ENCODE measurements at regions not wholly inside any gene's neighbourhood (a gene's known extent, or its start where the extent isn't known, plus 50 kb on each side); places are given as distances from the start of the nearest gene placed in this dataset.
A peak's percentile ranks its signal among the peaks of the same experiment; 100 is the strongest.
"Not testable (repeated sequence)": the region's sequence is repeated elsewhere in the genome, so short reads cannot be mapped to it uniquely, and the experiment has no call there.

DNA sequence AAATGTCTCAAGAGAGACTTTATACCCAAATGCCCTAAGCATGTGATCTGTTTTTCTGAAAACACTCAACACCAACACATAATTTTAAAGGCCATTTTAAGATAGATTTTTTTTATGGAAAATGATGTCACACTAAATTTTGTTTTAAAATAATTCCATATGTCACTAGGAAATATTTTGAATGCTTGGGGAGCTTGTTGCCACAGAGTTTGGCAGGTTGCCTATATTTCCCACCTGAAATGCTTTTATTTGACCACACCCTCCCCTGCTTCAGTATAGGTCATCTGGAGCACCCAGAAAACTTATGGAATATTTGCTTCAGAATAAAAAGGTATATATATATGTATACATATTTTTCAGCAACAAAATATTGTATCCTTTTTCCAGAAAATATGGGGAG, 180.0 kb upstream of the ANK3 start:
- no peak for DNase-seq (ENCODE audit: low read depth)

DNA sequence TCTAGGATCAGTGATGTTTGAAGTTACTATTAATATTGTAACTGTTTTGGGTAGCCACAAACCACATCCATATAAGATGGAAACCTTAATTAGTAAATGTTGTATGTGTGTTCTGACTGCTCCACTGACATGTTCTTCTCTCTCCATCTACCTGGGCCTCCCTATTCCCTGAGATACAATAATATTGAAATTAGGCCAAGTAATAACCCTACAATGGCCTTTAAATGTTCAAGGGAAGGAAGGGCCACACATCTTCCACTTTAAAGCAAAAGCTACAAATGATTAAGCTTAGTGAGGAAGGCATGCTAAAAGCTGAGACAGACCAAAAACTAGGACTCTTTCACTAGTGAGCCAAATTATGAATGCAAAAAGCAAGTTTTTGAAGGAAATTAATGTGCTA, 176.4 kb upstream of the ANK3 start:
- no peak for DNase-seq (ENCODE audit: low read depth)

DNA sequence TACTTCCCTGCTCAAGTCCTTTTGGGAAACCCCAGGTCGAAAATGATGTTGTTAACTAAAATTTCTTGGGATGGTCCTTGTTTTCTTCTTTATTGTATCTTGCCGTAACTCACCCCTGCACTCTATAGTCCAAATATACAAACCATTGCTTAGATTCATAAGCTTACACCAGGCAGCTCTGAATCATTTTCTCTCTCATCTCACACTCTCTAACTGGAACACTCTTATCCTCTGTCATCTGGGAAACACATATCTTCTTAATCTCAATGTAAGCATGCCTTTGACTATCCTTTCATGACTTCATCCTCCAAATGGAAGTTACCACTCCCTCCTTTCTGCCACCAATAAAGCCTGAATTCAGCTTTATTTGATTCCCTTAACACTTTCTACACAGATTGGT, 175.8 kb upstream of the ANK3 start:
- no peak for DNase-seq (ENCODE audit: low read depth)

DNA sequence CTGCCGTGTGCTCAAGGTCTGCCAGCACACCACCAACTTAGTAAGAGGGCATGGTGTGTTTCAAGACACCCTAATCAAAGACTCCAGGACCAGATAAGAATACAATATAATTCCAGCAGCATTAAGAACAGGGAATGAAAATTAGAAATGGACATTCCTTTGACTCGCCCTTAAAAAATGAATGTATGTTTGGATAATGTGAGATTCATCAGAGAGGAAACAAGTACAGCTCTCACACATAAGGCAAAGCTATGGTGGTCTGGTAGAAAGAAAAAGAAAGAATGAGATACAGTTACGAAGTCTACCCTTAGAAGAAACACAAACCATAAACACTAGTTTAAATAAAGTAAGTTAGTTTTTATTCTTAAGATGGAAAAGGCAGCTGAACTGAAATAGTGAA, 174.8 kb upstream of the ANK3 start:
- DNase-seq (ENCODE audit: low read depth) = no peak

DNA sequence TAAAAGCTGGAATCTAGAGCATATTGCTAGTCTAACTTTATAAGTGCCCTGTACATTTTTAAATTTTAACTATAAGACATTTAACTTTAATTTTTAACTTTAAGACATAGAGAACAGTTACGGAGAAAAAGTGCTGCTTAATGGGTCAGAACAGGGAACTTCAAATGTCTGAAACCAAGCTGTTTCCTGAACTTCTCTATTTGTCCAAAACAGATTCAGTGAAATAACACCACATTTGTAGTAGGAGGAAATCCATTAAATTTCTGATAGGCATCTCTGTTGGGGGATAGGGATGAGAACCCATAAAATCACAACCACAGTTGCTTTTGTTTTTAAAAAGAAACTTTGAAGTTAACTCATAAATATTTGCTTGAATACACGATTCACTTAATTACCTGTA, 170.8 kb upstream of the ANK3 start:
- no peak for DNase-seq (ENCODE audit: low read depth)

DNA sequence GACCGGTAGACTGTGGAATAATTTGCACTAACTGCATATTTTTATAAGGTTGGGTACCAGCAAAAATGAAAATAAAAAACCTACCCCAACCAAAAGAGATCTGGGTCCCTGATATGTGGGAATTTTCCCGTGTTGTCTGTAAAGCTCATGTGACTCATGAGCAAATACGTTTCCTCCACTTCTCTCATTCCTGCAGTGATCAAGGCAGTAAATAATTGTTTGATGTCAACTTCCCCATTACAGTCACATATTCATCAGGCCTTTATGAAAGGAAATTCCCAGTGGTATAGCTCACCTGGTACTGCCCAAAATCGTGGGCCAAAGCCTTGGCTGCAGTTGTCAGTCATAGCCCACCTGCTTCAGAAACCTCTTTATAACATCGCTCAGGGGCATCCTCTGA, 166.0 kb upstream of the ANK3 start:
- DNase-seq (ENCODE audit: low read depth) = no peak

DNA sequence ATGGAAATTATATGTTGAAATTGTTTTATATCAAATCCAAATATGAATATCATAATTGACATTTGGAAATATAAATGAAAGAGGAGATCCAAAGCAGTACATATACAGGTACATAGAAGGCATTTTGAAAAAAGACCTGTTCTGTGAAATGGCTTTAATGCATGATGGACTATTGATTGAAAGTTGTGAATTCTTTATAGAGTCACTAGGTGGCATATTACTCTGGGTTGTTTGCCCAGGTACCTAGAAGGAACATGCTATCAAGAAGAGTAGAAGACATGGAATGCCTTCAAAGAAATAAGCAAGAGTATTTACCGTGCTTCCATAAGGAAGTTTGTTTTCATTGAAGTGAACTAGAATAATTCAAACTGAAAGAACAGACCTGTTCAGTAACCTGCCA, 160.0 kb upstream of the ANK3 start:
- DNase-seq (ENCODE audit: low read depth) = no peak

DNA sequence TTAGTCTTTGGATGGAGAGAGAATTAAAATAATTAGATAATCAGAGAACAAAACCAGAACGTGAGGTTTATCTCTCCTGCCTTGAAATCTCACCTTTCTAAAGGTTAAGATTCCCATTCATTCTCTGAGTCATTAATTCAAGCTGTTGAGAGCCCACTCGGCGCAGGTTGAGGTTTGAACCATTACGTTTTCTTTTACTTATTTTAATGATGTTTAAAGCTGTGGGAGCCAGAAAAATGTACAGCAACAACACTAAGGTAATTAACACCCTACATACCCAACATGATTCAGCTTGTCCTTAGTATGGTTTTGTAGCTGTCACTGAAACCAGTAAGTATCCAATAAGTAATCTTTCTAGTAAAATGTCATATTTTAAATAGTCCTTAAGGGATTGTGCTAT, 153.0 kb upstream of the ANK3 start:
- DNase-seq (ENCODE audit: low read depth) = no peak

DNA sequence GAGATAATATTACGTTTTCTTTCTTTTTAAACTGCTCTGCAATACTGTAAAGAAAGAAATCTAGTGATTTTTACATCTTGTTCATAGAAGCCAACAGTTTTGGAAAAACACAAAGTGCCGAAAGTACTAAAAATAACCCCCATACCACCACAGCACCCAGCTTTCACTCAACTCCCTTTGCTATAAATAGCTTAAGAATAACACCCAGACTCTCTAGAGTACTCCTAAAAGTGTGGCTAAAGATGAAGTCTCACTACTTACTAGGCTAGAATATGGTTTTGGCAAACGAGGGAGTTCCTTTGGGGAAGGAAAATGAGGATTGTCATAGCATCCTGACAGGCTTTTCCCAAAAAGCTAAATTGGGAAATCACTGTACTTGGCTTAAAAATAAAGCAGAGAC, 151.8 kb upstream of the ANK3 start:
- DNase-seq (ENCODE audit: low read depth) = no peak

DNA sequence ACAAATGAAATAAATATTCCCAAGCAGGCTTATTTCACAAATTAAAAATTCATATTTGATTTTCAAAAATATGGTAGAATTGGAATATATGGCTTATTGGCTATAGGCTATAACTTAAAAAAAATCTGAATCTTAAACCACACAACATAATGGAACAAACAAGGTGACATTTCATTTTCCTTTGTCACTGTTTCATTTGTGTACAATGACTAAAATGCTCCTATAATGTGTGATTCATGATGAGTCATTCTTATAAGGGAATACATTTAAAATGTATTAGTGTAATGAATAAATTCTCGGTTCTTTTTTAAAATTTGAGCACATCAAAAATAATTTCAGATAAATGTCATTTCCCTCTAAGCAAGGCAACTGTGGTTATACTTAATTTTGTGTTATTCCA, 148.0 kb upstream of the ANK3 start:
- no peak for DNase-seq (ENCODE audit: low read depth)

DNA sequence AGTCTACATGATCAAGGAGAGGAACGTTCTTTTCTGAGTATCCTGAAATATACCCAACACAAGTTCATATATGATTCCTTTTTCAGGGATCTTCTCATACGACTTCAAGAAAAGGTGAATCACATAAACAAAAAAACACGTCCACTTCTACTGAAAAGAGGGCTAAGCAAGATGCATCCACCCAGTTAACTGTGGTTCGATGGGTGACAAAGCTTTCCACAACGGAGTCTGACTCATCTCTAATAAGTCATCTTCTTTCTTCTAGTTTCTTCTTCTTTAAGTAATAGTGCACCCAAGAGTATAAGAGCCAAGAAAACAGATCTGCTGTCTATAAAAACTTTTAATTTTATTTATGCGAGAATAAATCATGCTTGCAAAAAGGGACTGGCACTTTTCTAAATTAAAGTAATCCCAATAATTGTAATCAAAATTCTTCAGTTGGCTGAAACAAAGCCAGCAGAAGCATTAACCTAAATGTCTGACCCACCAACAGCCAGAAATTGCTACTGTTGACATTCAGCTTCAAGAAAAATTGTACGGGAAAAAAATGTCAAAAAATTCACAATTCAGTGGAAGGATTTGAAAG, 146.9 kb upstream of the ANK3 start:
- DNase-seq (ENCODE audit: low read depth) = peak; percentile 31

DNA sequence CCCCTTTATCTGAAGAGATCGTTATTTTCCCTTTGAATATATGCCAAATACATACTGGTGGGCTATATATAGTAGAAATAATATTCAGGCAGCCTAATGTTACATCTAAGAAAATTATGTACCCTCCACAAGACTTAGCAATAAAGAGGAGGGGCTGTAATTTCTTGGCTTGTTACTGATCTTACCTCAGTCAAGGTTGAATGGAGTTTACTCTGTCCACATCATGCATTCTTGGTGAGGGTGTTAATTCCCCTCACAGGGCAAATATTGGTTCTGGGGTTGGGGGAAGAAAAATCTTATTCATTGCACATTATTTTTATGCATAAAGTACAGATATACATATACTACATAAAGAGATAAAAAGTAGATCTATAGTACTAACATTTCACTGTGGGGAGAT, 145.8 kb upstream of the ANK3 start:
- DNase-seq (ENCODE audit: low read depth) = no peak

DNA sequence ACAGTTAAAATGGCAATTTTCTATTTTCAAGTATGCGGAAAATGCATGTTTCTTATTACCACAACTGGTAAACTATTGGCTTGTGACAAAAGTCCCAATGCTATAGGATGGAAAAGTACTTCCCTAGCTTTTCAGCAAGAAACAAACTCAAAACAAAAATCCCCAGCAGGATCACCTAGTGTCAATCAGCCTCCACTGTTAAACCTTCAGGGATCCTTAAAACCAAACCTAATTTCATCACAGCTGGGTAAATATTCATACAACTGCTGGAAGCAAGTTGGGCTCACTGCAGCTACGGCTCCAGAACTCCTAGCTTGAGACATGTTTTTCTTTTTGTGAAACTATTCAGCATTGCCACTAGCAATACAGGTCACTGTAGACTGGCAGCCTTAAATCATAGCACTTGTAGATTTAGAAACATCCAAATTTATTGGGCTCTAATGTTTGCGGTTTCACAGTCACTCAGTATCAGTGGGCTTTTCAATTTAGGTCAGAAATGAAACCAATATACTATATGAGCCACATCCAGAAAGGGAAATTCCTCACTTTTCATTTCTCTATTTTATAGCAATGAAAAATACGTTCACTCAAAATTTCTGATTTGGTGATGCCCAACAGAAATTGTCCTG, 145.2 kb upstream of the ANK3 start:
- DNase-seq (ENCODE audit: low read depth) = no peak

DNA sequence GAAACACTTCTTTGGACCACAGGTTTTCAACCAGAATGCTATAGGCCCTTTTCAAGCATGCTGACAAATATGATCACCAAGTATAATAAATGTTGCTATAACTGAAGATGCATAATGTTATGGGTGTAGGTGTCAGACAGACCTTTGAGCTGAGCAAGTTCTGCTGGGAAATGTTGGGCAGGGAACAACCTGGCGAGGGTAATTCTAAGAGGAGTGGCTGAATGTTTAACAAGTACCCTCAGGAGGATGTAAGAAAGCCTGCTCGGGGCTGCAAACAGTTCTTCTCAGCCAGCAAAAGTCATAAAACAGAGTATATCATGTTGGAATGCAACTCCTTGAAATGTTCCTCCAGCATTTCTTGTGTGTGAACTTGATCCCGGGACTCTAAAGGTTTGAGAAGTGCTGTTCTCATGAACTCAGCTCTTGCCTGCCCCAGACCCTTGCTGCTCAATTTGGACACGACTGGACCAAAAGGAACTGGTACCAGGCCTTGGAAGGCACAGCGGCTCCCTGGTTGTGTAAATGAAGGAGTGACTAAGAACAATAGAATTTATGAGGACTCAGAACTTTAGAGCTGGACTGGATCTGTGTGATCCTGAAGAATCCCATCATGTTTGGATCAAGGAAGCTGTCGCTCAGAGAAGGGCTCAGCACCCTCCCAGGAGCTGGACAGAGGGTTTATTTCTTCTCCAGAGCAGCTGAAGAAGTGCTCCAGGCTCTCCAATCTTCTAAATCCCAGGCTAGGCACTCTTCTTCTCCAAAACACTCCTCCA, 143.2 kb upstream of the ANK3 start:
- no peak for DNase-seq (ENCODE audit: low read depth)

DNA sequence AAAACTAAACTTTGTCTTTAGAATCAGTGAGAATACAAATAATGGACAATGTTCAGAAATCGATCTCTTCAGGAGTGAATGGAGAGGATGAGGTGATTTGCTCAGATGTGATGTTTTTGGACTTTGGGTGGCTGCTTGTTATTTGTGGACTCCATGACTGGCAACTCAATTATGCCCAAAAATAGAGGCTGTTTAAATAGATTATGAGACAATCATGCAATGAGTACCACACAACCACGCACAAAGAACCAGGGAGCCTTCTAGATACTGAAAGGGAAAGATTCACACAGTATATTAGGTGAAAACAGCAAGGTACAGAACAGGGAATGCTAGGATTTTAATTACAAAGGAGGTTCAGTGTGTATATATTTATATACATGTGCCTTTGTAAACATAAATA, 141.3 kb upstream of the ANK3 start:
- DNase-seq (ENCODE audit: low read depth) = no peak

DNA sequence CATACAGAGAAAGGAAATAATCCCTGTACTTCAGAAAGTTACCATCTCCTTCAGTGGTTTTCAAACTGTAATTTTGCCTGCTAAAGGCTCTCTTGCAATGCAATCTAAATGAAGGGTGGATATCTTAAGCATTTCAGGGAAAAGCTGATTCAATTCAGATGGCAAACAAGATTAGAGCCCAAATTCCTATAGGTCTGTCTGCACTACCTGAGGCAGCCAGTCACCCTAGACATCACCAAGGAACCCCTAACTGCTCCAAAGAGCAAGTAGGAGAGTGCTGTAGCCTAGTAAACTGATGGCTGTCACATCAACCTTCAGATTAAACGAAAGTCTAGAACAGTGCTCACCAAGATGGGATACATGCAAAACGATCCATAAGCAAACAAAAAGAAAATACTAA, 138.0 kb upstream of the ANK3 start:
- no peak for DNase-seq (ENCODE audit: low read depth)

DNA sequence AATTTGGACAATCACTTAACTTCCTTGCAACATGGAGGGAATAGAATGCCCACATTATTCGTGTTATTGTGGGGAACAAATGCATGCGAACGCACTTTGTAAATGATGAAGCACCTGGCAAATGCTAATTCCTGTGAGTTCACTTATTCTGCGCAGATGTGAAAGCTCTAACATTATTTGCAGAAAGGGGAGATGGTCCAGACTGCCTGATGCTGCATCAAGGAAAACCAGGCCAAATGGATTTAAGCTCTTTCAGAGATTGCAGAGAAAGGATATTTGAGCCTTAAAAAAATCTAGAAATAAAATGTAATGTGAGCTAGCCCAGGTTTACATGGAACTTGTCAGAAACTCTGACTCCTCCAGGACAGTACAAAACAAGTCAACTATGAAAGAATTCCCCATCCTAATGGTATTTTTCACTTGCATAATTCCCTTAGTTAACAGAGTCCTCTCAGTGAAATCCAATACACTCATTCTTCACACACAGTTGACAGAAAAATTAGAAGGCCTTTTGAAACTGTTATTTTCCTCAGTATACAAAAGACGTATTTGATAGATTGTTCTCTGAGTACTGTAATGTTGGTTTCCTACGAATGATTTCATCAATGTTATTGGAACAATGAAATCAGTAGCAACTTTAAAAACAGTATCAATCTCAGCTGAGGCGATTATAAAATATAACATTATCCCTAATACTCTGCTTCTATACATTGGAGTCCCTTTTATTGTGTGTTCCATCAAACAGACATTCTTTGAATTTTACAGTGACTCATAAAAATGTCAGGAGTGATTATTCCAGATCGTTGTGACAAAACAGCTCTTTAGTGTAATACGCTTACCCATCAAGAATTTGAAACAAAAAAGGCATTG, 136.3 kb upstream of the ANK3 start:
- DNase-seq (ENCODE audit: low read depth) = no peak

DNA sequence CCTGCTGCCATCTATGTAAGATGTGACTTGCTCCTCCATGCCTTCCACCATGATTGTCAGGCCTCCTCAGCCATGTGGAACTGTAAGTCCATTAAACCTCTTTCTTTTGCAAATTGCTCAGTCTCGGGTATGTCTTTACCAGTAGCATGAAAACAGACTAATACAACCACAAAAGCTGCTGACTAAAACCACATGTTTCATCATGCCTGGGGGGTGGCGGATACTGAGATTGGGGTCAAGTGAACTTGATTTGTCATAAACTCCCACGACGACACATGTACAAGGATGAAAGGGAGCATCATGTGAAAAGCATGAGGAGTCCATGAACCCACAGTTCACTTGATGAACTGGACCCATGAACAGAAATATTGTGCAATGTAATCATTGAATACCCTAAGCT, 134.9 kb upstream of the ANK3 start:
- DNase-seq (ENCODE audit: low read depth) = peak; percentile 38

DNA sequence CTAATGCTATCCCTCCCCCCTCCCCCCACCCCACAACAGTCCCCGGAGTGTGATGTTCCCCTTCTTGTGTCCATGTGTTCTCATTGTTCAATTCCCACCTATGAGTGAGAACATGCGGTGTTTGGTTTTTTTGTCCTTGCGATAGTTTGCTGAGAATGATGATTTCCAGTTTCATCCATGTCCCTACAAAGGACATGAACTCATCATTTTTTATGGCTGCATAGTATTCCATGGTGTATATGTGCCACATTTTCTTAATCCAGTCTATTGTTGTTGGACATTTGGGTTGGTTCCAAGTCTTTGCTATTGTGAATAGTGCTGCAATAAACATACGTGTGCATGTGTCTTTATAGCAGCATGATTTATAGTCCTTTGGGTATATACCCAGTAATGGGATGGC, 133.7 kb upstream of the ANK3 start:
- DNase-seq (ENCODE audit: low read depth) = not testable (repeated sequence)

DNA sequence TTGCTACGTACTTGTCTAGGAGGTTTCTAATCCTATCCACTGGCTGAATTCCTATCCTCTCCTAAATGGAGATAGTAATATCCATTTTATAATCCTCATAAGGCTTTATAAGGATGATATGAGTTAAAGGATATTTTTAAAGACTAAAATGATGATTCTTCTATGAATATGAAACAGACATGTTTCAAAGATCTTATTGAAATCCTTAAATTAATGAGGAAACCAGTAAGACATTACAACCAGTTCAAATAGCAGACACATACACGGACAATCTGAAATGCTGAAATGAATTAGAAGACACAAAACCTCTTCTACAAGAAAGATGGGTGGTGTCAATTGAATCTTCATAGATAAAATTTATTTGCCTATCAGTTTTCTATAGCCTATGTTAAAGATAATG, 132.9 kb upstream of the ANK3 start:
- no peak for DNase-seq (ENCODE audit: low read depth)

DNA sequence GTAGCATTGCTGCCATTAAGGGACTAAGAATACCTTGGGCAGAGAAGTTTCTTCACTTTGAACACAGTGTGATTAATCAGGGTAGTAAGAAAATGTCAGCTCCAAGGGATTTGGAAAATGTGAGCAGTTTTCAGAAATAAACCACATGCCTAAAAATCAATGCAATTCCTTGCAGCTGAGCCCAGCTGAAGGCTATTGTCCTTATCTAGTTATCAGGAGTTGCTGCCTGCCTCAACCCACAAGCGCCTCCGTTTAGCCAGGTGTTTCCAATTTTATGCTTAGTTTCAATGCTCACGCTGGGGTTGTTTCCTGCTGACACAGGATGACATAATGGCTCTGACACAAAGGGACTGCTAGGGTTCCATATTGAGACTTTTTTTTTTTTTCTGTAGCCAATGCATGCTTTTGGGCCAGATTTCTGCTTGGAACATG, 132.3 kb upstream of the ANK3 start:
- no peak for DNase-seq (ENCODE audit: low read depth)

DNA sequence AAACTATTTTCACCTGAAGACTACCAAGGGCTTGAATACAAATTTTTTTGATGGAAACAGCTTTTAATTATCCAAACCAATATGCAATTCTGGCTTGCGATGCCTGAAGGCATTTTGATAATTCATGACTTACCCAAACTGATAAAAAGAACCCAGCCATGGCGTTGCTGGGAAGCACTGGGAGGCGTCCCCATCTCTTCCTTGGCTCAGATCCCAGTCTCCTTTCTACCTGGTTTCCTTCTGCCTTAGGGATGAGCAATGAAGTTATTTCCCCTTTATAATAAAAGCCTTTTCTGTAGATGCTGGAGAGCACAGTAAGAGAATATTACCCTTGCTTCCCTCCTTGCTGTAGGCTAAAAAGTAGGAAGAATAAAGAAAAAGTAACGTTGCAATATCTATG, 129.1 kb upstream of the ANK3 start:
- no peak for DNase-seq (ENCODE audit: low read depth)

DNA sequence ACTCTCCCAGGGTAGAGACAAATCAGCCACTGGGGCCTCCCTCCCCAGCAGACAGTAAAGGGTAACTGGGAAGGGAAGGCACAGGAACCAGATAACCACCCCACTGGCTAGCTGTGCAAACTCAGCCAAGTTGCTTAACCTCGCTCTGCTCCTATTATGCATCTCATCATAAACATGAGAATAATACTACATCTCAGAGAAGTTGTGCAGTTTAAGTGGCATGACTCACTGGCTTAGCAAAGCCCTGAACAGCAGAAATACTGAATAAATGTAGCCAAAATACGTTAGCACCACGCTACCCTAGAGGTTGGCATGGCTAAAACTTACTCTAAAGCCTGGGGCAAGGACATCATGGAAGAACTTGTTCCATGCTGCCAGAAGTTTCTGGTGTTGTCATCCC, 128.1 kb upstream of the ANK3 start:
- DNase-seq (ENCODE audit: low read depth) = no peak

All from stromal cell of bone marrow (primary cell).